Glutamatergic neuron (in vitro differentiated cells): ENCODE measurements at regions not wholly inside any gene's neighbourhood (a gene's known extent, or its start where the extent isn't known, plus 50 kb on each side); places are given as distances from the start of the nearest gene placed in this dataset.

Source experiments
- DNase-seq: peaks from one replicate; pipeline ENCODE4 v3.0.0; 2022
- H3K27ac Mint-ChIP-seq: one replicate; pipeline ENCODE4 v1.8.0; 2020; ENCODE audit warnings: mild to moderate bottlenecking, mixed read lengths, inconsistent platforms; ENCODE audit not compliant: unreplicated experiment
- H3K27me3 Mint-ChIP-seq: one replicate; pipeline ENCODE4 v1.8.0; 2020; ENCODE audit warnings: mild to moderate bottlenecking, moderate library complexity, mixed read lengths, inconsistent platforms; ENCODE audit not compliant: unreplicated experiment
- H3K36me3 Mint-ChIP-seq: one replicate; pipeline ENCODE4 v1.8.0; 2020; ENCODE audit warnings: mild to moderate bottlenecking, mixed read lengths, inconsistent platforms; ENCODE audit not compliant: unreplicated experiment
- H3K4me1 Mint-ChIP-seq: one replicate; pipeline ENCODE4 v1.8.0; 2020; ENCODE audit warnings: mild to moderate bottlenecking, low read depth, mixed read lengths, inconsistent platforms; ENCODE audit not compliant: unreplicated experiment
- H3K4me3 Mint-ChIP-seq: one replicate; pipeline ENCODE4 v1.8.0; 2020; ENCODE audit warnings: mild to moderate bottlenecking, mixed read lengths, inconsistent platforms; ENCODE audit not compliant: unreplicated experiment
- H3K9me3 Mint-ChIP-seq: one replicate; pipeline ENCODE4 v1.8.0; 2020; ENCODE audit warnings: mild to moderate bottlenecking, moderate library complexity, mixed read lengths, inconsistent platforms; ENCODE audit not compliant: unreplicated experiment
- TF ChIP-seq, protein P1 (sequence below): fragments of 200-600 bp; sonication (generic); IDR thresholded peaks from one replicate; pipeline ENCODE4 v1.5.0; 2021; ENCODE audit not compliant: partially characterized antibody, unreplicated experiment

DNA sequence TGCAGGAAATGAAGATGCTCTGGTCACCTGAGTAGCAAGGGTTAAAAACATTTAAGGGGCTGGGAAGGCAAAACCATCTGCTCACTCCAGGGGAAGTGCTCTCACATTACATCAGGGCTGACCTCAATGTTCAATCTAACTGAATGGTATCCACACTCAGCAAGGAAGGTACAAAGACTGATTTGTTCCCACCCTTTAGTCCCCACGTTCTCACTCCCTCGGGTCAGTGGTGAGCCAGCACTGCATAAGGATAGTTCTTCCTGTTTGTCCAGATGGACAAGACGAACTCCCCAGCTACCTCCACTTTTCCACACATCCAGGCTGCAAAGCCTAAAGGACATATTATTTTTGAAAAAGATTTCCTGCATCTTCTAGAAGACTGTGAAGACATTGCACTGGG lies 126.6 kb upstream of the SLC14A2 start:
- Mint-ChIP-seq H3K36me3 (no peaks in the 10 kb centered on the region), H3K27ac (no peak overlapping the region), H3K9me3 (peaks cover 1% of the 10 kb centered on the region), H3K4me3 (no peak overlapping the region), H3K4me1 (no peaks in the 10 kb centered on the region), H3K27me3 (no peaks in the 10 kb centered on the region)
- DNase-seq, result no peak
- TF ChIP-seq, protein P1, sequence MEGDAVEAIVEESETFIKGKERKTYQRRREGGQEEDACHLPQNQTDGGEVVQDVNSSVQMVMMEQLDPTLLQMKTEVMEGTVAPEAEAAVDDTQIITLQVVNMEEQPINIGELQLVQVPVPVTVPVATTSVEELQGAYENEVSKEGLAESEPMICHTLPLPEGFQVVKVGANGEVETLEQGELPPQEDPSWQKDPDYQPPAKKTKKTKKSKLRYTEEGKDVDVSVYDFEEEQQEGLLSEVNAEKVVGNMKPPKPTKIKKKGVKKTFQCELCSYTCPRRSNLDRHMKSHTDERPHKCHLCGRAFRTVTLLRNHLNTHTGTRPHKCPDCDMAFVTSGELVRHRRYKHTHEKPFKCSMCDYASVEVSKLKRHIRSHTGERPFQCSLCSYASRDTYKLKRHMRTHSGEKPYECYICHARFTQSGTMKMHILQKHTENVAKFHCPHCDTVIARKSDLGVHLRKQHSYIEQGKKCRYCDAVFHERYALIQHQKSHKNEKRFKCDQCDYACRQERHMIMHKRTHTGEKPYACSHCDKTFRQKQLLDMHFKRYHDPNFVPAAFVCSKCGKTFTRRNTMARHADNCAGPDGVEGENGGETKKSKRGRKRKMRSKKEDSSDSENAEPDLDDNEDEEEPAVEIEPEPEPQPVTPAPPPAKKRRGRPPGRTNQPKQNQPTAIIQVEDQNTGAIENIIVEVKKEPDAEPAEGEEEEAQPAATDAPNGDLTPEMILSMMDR, result no peak

DNA sequence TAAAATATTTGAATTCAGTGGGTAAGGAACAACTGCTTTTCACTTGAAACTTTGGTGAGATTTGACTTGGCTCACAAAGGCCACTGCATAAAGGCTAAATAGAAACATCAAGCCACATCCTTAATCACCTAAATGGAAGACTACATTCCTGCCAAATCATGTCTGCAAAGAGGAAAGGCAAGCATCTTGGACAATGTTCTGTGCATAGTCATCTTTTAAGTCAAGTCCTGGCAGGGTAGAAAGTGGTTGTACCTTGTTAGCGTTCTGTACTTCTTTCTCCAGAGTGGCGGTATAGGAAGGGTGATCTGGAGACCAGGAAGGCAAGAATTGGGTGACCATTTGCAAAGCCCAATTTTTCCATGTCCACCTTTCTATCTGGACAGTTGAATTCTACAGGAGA lies 121.4 kb upstream of the SLC14A2 start:
- no peak overlapping the region for H3K4me3 Mint-ChIP-seq
- H3K9me3 Mint-ChIP-seq, result peaks cover 3% of the 10 kb centered on the region
- no peak overlapping the region for H3K27ac Mint-ChIP-seq
- TF ChIP-seq, protein P1, result no peak
- no peaks in the 10 kb centered on the region for H3K4me1 Mint-ChIP-seq
- no peaks in the 10 kb centered on the region for H3K36me3 Mint-ChIP-seq
- no peak for DNase-seq
- H3K27me3 Mint-ChIP-seq, result no peaks in the 10 kb centered on the region

DNA sequence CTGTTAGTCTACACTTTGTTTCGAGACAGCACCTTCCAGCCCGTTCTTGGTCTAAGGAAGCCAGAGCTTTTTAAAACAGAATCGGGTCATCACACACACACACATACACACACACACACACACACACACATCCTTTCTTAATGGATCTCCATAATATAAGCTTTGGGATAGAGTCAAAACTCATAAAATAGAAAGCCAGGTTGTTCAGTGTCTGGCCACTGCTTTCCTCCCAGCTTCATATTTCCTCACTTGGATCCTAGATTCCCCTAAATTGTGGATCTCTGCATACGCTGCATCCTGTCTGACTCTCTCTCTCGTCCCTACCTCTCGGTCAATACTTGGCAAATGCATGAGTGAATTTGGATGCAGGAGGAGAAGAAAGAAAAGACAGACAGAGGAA lies 120.5 kb upstream of the SLC14A2 start:
- H3K27ac Mint-ChIP-seq, result no peak overlapping the region
- H3K36me3 Mint-ChIP-seq, result no peaks in the 10 kb centered on the region
- no peaks in the 10 kb centered on the region for H3K27me3 Mint-ChIP-seq
- DNase-seq, result no peak
- no peaks in the 10 kb centered on the region for H3K4me1 Mint-ChIP-seq
- H3K4me3 Mint-ChIP-seq, result no peak overlapping the region
- peaks cover 3% of the 10 kb centered on the region for H3K9me3 Mint-ChIP-seq
- TF ChIP-seq, protein P1, result no peak

DNA sequence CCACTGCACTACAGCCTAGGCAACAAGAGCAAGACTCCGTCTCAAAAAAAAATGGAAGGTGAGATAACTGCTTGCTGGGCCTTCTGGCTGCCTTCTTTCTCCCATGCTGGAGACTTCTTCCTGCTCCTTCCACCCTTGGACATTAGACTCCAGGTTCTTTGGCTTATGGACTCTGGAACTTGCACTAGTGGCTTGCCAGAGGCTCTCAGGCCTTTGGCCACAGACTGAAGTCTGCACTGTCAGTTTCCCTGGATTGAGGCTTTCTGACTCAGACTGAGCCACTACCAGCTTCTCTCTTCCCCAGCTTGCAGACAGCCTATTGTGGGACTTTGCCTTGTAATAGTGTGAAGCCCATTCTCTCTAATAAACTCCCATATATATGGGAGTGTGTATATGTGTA lies 118.5 kb upstream of the SLC14A2 start:
- TF ChIP-seq, protein P1, result no peak
- Mint-ChIP-seq H3K27me3 (no peaks in the 10 kb centered on the region), H3K4me1 (no peaks in the 10 kb centered on the region), H3K4me3 (no peak overlapping the region), H3K36me3 (no peaks in the 10 kb centered on the region), H3K27ac (no peak overlapping the region), H3K9me3 (peaks cover 3% of the 10 kb centered on the region)
- no peak for DNase-seq

DNA sequence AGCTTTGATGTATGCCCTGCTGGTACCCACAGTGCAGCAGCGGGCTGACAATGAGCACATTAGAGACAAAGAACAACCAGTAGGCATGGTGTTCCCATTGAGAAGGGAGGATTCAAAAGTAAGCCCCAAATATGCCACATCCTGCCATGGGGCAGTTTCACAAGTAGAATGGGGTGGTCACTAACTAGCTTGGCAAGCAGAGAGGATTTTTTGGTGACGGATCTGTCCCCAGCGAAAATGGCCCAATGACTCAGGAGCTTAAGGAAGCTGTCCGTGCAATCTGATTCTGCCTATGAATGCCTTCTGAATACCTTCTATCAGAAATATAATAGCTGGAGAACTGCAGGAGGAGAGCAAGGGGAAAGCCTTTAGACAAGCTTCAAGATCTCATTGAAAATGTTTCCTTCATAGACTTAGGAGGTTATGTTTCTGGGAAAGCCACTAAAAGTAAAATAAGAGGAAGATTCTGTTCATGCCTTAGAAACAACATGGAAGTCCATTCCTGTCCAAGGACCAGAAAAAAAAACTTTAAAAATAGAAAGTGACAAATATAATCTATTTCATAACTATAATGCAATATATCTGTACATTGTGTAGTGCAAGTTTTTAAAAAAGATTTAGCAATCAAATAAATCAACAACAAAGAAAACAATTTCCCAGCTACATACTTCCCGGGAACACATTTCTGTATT lies 117.5 kb upstream of the SLC14A2 start:
- no peak for DNase-seq
- H3K36me3 Mint-ChIP-seq, result no peaks in the 10 kb centered on the region
- no peak overlapping the region for H3K4me3 Mint-ChIP-seq
- peaks cover 3% of the 10 kb centered on the region for H3K9me3 Mint-ChIP-seq
- TF ChIP-seq, protein P1, result no peak
- H3K27ac Mint-ChIP-seq, result no peak overlapping the region
- H3K27me3 Mint-ChIP-seq, result no peaks in the 10 kb centered on the region
- no peaks in the 10 kb centered on the region for H3K4me1 Mint-ChIP-seq
